ENCODE measurements at regions not wholly inside any gene's neighbourhood (a gene's known extent, or its start where the extent isn't known, plus 50 kb on each side); places are given as distances from the start of the nearest gene placed in this dataset.

- TF ChIP-seq POLR2AphosphoS5 (IDR thresholded peaks at IDR 0.05) = no peak
- no peak for TF ChIP-seq CTCF (IDR thresholded peaks at IDR 0.05)
- no peak for TF ChIP-seq POLR2A (IDR thresholded peaks at IDR 0.05)
Measured at GRCh38 chr12:61863811-61864210, 396.4 kb upstream of the USP15 start.

All from prostate gland (tissue), 2 donors.